ENCODE measurements at regions not wholly inside any gene's neighbourhood (a gene's known extent, or its start where the extent isn't known, plus 50 kb on each side); places are given as distances from the start of the nearest gene placed in this dataset.
A peak's percentile ranks its signal among the peaks of the same experiment; 100 is the strongest.

GRCh38 chr1:200317236-200317635 is 92.6 kb downstream of the ZNF281 start:
- no peaks in the 10 kb centered on the region for H3K36me3 ChIP-seq (ENCODE audit: control insufficient read depth in 4 of 4, insufficient read depth in 3 of 4, low read depth in 1 of 4, low read length in 3 of 4)
- H3K4me1 ChIP-seq (ENCODE audit: control insufficient read depth in 4 of 4, insufficient read depth in 4 of 4, low read length in 3 of 4): peaks cover 0 to 21% (median 7%) of the 10 kb centered on the region in 4 donors
- over 99% methylated on average over 2 of the region's 2 CpGs for WGBS
- no peak overlapping the region for H3K9ac ChIP-seq (ENCODE audit: low read depth in 1 of 2, low read length in 2 of 2)
- no peak for DNase-seq (ENCODE audit: low spot score)
- H3K27ac ChIP-seq (ENCODE audit: low read depth in 1 of 2, low read length in 2 of 2): no peak overlapping the region
- H3K9me3 ChIP-seq (ENCODE audit: control insufficient read depth in 4 of 4, low read length in 3 of 4): no peaks in the 10 kb centered on the region
- TF ChIP-seq HNF4G (IDR thresholded peaks at IDR 0.05): no peak
- no peak overlapping the region for H3K4me3 ChIP-seq (ENCODE audit: low read depth in 1 of 3, low read length in 3 of 3)
- H3K27me3 ChIP-seq (ENCODE audit: control insufficient read depth in 4 of 4, insufficient read depth in 4 of 4, low read length in 3 of 4): no peaks in the 10 kb centered on the region

GRCh38 chr1:200316148-200316803 is 93.6 kb downstream of the ZNF281 start:
- H3K9ac ChIP-seq (ENCODE audit: low read depth in 1 of 2, low read length in 2 of 2): peak overlapping the region in 1 of 2 donors; percentile 52
- H3K36me3 ChIP-seq (ENCODE audit: control insufficient read depth in 4 of 4, insufficient read depth in 3 of 4, low read depth in 1 of 4, low read length in 3 of 4): no peaks in the 10 kb centered on the region
- TF ChIP-seq JUND (IDR thresholded peaks at IDR 0.05) (no peak), RXRA (IDR thresholded peaks at IDR 0.05) (peak; percentile 13 to 35), RAD21 (IDR thresholded peaks at IDR 0.05) (peak; percentile 16 to 27), HNF4A (conservative IDR thresholded peaks at IDR 0.05) (peak; percentile 13 to 20), YY1 (IDR thresholded peaks at IDR 0.05) (peak; percentile 39)
- H3K9me3 ChIP-seq (ENCODE audit: control insufficient read depth in 4 of 4, low read length in 3 of 4): no peaks in the 10 kb centered on the region
- H3K4me1 ChIP-seq (ENCODE audit: control insufficient read depth in 4 of 4, insufficient read depth in 4 of 4, low read length in 3 of 4): peaks cover 0 to 21% (median 7%) of the 10 kb centered on the region in 4 donors
- H3K4me3 ChIP-seq (ENCODE audit: low read depth in 1 of 3, low read length in 3 of 3): peak overlapping the region in 1 of 3 donors; percentile 28
- no peaks in the 10 kb centered on the region for H3K27me3 ChIP-seq (ENCODE audit: control insufficient read depth in 4 of 4, insufficient read depth in 4 of 4, low read length in 3 of 4)
- 32% methylated on average over 7 of the region's 7 CpGs for WGBS
- H3K27ac ChIP-seq (ENCODE audit: low read depth in 1 of 2, low read length in 2 of 2): peak overlapping the region; percentile 0 to 84
- no peak for DNase-seq (ENCODE audit: low spot score)

- TF ChIP-seq YY1 (IDR thresholded peaks at IDR 0.05) (peak; percentile 79), REST (IDR thresholded peaks at IDR 0.05) (peak; percentile 22), FOXA1 (IDR thresholded peaks at IDR 0.05) (peak; percentile 38), TAF1 (conservative IDR thresholded peaks at IDR 0.05) (no peak), MAX (IDR thresholded peaks at IDR 0.05) (peak; percentile 35), SP1 (IDR thresholded peaks at IDR 0.05) (peak; percentile 65), JUND (IDR thresholded peaks at IDR 0.05) (peak; percentile 29 to 37), GABPA (IDR thresholded peaks at IDR 0.05 in 1 of 2, conservative IDR thresholded peaks at IDR 0.05 in 1 of 2) (no peak), RAD21 (IDR thresholded peaks at IDR 0.05) (peak; percentile 40 to 56), NR2F2 (IDR thresholded peaks at IDR 0.05) (peak; percentile 13), RXRA (IDR thresholded peaks at IDR 0.05) (peak; percentile 33 to 58), CTCF (IDR thresholded peaks at IDR 0.05; ENCODE audit: low read depth, low read length, missing input control) (peak; percentile 11), EGR1 (IDR thresholded peaks at IDR 0.05; ENCODE audit: low read depth in 2 of 2) (no peak), HNF4A (conservative IDR thresholded peaks at IDR 0.05) (peak; percentile 55 to 61), ZBTB33 (IDR thresholded peaks at IDR 0.05) (peak; percentile 14), HNF4G (IDR thresholded peaks at IDR 0.05) (no peak), FOXA2 (IDR thresholded peaks at IDR 0.05) (peak; percentile 18), ATF3 (IDR thresholded peaks at IDR 0.05) (no peak)
- Histone ChIP-seq H3K4me3 (ENCODE audit: low read depth in 1 of 3, low read length in 3 of 3) (peak overlapping the region; percentile 12 to 59 (median 17)), H3K9ac (ENCODE audit: low read depth in 1 of 2, low read length in 2 of 2) (peak overlapping the region; percentile 52 to 69), H3K9me3 (ENCODE audit: control insufficient read depth in 4 of 4, low read length in 3 of 4) (no peaks in the 10 kb centered on the region), H3K4me1 (ENCODE audit: control insufficient read depth in 4 of 4, insufficient read depth in 4 of 4, low read length in 3 of 4) (peaks cover 0 to 21% (median 7%) of the 10 kb centered on the region in 4 donors), H3K27me3 (ENCODE audit: control insufficient read depth in 4 of 4, insufficient read depth in 4 of 4, low read length in 3 of 4) (no peaks in the 10 kb centered on the region), H3K36me3 (ENCODE audit: control insufficient read depth in 4 of 4, insufficient read depth in 3 of 4, low read depth in 1 of 4, low read length in 3 of 4) (no peaks in the 10 kb centered on the region), H3K27ac (ENCODE audit: low read depth in 1 of 2, low read length in 2 of 2) (peak overlapping the region; percentile 73 to 84)
- DNase-seq (ENCODE audit: low spot score): no peak
- WGBS: 29% methylated on average over 5 of the region's 5 CpGs
Measured at GRCh38 chr1:200314085-200314750, 95.6 kb downstream of the ZNF281 start.

All from liver (tissue), 8 donors.